ENCODE measurements at regions not wholly inside any gene's neighbourhood (a gene's known extent, or its start where the extent isn't known, plus 50 kb on each side); places are given as distances from the start of the nearest gene placed in this dataset.

- DNase-seq, result no peak
Observed at GRCh38 chr1:11596295-11596694, 57.9 kb downstream of the FBXO2 start.

- DNase-seq, result peak; percentile 48
Observed at GRCh38 chr1:11595285-11595684, 58.9 kb downstream of the FBXO2 start.

GRCh38 chr1:11594625-11595024 is 59.6 kb downstream of the FBXO2 start:
- no peak for DNase-seq

- DNase-seq, result peak; percentile 30
Observed at GRCh38 chr1:11594222-11594621, 60.0 kb downstream of the FBXO2 start.

- no peak for DNase-seq
Observed at GRCh38 chr1:11592752-11593151, 61.5 kb downstream of the FBXO2 start.

- no peak for DNase-seq
Observed at GRCh38 chr1:11590395-11590794, 63.8 kb downstream of the FBXO2 start.
